ENCODE measurements at regions not wholly inside any gene's neighbourhood (a gene's known extent, or its start where the extent isn't known, plus 50 kb on each side); places are given as distances from the start of the nearest gene placed in this dataset.

DNA sequence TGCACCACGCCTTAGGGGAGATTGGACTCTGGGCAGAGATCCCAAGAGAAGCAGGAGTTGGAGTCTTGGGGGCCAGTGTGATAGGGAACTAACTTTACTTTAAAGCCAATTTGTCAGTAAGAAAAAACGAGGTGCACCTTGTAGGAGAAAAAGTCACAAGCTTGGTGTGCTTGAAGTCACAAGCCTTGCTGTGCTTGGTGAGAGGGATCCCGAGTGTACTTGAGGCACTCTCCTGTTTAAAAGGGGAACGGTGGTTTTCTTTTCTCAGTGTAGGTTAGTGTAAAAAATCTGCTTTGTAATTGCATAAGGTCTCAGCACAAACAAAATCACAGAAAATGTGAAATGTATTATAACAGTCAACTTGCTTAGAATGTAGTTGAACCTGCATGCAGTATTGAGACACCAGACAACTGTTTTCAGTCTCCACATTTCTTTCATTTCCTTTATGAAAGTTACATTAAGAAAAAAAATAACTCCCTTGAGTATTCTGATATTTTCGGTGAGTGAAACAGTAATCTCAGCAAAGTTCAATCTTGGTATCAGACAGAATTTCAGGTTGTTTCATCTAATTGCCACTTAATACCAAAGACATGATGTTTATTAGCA lies 111.1 kb upstream of the DUSP22 start:
- no peak for DNase-seq

DNA sequence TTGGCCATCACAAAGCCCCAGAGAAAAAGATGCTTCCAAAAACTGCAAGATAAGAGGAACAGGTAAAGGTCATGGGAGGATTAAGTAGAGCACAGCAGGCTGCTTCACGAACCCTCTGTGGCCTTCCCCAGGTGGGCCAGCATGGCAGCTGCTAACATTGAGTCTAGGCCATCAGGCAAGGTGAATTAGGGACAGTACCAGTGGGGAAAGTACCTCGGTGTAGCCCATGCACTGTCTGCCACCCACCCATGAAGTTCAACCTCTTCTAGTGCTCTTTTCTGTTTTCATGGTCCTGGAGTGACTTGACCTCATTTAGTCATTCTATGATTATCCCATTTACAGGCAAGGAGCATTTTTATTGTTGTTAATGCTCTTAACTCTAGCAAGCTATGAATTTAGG lies 108.6 kb upstream of the DUSP22 start:
- no peak for DNase-seq

DNA sequence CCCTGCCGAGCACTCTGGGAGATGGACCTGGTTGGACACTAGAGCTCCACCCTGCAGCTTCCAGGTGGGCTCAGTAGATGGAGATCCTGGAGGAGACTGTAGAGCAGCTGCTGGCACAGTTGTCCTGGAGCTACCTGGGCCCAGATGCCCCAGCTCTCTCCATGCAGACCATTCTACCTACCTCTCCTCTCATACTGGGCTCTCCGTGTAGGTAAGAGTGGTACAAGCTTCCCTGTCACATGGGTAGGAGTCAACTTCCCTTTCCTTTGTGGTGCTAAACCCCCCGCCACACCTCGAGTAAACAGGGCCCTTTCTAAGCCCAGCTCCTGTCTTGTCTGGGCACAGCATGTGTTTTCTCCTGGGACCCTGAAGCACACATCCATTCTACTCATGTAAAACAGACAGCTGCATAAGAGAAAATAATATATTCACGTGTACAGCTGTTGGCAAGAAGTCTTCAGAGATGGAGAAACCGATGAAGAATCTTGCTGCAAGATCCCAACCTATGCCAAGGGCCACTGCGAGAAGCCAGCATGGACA lies 108.1 kb upstream of the DUSP22 start:
- no peak for DNase-seq

DNA sequence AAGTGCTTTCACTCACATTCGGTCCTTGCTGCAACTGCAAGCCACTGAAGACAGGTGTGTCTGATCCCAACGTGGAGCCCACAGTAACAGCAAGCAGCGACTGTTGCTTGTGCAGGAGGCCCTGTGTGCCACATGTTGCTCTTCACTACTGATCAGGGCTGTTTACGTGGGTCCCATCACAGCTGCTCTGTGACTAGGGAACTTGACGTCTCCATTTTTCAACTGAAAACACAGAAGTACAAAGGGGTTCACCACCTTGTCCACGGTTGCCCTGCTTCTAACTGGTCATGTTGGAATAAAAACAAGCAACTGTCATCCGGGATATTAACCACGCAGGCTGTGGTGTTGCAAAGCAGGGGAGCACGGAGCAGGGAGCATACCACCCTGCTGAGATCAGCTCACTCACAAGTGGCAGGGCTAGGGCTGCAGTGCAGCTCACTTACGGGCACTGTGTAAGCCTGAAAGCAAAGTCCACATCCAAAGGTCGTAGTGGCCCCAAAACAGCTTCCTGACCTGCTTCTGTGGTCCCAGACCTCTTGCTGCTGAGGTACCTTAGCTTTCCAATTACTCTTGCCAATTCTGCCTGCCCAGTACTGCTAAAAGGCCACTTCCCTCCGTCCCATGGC lies 105.8 kb upstream of the DUSP22 start:
- DNase-seq = no peak

DNA sequence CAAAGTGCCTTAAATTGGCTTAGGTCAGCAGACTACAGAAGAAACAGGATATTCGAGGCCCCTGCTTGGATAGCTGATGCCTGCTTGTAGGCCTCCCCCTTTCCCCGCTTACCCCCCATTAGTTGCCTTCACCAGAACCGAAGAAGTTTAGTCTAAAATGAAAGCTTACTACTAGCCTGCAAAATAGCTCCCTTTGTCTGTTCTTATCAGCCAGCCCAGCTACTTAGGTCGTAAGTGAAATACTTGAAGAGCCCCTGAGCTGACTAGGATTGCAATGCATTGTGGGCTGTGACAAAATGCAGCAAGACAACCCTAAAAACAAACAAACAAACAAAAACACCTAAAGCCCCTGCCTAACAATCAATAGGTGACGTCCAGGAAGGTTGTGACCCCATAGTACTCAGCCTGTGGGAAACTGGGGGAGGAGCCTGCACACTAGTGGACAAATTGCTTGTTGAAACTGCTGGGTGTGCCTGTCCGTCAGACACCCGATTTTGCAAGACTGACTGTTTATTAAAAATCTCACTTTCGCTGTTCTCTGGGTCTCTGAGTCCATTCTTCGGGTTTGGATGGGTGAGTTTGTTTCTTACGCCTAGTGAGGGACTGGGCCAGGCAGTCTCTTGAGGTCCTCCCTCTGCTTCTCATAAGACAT lies 105.0 kb upstream of the DUSP22 start:
- DNase-seq = no peak

DNA sequence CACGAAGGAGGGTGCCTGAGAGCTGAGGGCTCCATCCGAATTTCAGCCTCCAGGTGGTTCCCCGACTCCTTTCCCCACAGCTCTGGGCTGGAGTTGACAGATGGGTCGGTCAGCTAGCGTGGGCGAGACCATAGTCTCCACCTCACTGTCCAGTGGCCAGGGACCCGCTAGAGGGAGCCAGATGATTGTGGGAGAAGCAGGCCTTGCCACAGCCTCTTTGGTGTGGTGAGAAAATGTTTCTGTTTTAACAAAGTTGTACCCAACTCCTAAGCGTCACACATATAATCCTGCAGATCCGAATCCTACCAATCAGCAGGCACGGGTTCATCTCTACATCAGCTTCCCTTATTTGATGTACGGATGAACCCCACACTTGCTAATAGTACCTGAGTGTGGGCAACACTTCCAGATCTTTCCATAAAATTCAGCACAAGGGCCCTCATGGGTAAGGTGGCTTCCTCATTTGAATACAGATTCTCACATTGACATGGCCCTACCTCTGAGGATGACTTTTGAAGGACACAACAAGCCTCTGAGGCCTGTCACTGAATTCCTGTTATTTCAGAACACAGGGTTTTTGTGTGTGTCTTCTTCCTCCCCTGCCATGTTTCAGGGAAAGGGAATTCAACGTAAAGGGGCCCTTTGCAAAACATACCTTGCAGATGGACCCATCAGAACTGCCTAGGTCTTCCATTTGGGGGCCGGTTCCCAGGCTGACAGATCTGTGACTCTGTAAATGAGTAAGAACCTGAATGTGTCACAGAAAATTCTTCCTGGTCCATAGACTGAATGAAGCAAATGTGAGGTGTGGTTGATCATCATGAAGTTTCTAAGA lies 103.2 kb upstream of the DUSP22 start:
- DNase-seq = peak; percentile 81

DNA sequence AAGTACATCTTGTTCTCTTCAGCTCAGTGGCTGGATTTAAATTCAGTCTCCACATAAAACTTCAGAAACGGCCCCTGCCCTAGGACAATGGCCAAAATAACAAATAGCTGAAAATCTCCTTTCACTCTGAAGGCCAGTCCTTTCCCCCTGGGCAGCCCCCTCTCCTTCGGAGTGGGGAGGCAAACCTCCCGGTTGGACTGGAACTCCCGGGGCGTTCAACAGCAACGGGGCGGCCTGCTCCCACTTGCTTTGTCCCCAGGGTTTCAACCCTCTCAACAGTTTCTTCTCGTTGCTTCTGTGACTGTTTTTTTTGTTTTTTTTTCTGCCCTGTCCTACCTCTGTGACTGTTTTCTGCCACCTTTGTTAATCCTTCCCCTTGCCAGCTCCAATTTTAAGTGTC lies 102.6 kb upstream of the DUSP22 start:
- DNase-seq = no peak

DNA sequence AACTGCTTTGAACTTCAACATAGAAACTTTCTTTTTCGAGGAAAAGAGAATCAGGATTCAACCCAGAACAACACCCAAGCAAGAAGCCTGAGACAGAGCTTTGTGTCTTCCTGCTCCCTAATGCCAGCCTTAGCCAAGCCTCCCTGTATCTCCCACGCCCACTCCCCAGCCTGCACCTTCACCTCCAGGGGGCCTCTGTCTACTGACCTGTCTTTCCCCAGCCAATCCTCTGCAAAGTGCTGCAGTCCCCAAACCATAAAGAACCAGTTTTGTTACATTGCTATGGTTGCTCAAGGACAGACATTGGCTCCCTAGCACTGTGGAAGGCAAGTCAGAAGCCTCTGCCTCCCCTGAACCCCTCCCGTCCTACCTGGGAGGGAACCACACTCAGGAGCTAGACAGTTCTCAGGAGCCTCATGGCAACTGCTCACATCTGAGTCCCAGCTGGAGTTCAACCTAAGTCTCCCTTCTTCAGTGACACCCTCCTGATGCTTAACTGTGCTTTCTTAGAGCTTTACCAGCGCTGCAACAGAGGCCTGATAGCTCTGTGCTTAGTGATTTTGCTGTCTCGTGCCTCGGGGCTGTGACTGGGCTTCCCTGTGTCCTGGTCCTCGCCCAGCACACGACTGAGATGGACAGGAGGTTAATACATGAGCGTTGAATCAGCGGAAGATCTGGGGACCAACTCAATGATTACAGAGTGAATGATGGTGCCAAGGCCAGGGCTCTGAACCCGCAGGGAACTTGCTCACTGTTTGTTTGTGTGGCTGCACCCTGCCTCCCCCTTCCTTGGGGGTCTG lies 101.5 kb upstream of the DUSP22 start:
- DNase-seq = no peak

DNA sequence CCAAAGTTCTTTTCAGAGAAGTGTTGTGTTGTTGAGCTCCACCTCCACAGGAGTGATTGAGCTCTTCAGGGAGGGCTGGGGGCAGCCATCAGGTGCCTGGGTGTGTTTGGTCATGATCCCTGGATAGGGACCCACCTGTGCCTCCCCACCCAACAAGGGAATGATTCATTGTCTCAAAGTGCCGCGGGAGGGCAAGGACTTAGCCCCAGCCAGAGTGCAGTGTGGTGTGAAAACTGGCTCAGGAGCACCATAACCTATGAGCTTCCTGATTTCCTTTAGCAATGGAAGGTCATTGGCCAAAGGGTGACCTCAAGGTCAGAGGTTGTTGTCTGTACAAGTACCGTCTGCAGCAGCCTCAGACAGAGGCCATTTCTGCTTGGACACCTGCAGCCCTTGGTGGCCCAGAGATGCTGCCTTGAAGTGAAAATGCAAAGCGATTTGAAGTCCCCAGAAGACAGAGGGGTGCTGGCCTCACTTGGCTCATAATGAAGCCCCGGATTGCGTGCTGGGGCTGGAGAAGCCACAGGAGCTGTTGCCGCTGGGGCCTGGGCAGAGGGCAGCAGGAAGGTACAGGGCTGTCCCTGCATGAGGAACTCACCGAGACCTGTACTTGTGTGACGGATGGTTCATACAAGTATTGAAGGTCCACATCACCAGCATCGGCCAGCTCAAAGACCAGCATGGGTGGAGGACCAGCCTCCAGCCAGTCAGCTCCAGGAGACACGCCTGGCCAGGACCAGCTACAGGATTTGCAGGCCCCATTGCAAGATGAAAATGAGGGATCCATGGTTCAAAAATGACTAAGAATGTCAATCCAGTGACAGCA lies 100.6 kb upstream of the DUSP22 start:
- no peak for DNase-seq

DNA sequence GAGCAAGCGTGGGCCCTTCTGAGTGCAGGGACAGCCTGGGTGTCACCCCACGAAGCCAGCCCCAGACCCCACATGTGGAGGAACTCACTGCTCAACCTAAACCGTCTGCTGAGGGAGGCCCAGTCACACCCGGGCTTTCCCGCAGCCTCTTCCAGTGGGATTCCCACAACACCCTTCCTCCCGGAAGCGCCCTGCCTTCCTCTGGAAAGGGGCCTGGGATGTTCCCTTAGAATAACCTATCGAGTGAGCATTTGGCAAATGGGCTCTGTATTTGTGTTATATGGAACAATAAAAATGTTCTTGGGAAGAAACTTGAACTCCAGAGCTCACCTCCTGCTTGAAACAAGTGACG lies 100.0 kb upstream of the DUSP22 start:
- no peak for DNase-seq

DNA sequence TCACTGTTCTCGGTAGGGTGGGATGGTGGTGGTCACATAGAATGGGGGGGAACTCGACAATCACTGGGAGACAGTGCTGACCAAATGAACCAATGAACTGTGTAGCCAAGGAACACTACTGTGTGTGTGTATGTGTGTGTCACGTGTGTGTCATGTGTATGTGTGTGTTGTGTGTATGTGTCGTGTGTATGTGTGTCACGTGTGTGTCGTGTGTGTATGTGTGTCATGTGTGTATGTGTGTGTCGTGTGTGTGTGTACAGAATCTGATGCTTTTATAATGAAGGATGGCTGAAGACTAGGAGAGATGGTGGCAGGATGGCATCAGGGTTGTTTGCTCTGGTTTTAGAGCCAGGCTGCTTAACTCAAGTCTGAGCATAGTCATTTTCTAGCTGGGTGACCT lies 99.1 kb upstream of the DUSP22 start:
- DNase-seq = no peak

DNA sequence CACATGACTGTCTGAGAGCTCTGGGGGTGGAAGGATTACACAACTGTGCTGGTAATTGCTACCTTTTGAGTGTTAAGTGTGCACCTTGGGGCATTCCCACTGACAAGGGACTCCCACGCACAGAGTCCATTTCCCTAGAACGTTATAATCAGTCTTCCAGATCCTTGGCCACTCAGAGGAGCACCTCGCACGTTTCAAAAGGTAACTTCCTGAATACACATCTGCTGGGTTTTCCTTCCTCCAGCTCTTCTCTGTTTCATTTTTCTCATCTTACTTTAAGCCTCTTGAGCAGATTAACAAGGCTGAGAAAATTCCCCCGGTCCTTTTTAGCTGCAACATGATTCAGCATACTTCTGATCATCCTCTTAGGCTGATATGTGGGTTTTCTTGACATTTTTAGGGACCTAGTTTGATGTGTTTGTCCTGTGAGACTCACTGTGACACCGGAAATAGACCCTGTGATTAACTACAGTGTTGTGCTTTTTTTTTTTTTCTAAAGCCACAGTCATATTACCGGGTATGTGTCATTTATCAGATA lies 98.4 kb upstream of the DUSP22 start:
- peak; percentile 47 for DNase-seq

DNA sequence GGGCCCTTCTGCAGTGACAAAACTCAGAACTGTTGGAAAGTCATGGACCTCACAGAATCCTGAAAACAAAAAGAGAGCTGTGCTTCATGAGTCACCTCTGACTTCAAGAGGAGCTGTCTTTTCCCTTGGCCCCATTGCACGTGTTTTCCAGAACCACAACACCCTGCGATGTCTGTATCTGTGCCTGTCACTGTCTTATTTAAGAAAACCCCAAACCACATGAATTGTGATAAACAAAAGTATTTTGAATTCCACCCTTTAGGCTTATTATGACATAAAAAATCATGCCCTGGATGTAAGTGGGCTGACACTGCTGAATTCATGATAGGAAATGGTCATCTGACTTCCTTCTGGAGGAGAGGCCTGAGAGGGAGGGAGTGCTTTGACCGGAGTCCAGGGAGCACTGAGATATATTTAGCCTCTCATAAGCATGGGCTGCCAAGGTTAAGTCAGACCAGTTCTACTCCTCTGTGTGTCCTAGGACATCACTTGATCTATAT lies 96.4 kb upstream of the DUSP22 start:
- DNase-seq = peak; percentile 73

DNA sequence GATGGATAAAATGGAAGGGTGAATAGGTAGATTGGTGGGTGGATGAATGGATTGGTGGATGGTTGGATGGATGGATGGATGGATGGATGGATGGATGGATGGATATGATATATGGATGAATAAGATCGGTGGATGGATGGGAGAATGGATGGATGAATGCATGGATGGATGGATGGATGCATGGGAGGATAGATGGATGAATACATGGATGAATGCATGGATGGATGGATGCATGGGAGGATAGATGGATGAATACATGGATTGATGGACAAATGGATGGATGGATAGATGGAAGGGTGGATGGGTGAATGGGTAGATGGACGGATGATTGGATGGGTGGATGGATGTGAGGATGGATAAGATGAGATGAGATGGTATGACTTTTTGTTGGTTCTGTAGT lies 95.7 kb upstream of the DUSP22 start:
- DNase-seq = no peak

DNA sequence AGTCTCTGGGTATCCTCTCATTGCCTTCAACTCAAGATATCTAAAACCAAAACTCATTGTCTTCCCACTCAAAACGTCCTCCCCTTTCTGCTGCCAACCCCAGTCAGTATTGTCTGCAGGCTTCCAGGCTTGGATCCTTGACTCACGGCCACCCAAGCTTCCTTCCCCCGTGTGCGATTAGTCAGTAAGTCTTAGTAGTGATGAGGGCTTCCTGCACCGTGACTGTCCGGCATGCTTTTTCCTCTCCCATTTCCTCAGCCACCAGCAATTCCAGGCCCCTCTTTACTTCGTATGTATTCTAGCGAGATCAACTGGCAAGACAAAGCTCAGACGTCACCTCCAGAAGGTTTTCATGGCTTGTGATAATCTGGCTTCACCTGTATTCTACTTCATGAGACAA lies 88.6 kb upstream of the DUSP22 start:
- no peak for DNase-seq

DNA sequence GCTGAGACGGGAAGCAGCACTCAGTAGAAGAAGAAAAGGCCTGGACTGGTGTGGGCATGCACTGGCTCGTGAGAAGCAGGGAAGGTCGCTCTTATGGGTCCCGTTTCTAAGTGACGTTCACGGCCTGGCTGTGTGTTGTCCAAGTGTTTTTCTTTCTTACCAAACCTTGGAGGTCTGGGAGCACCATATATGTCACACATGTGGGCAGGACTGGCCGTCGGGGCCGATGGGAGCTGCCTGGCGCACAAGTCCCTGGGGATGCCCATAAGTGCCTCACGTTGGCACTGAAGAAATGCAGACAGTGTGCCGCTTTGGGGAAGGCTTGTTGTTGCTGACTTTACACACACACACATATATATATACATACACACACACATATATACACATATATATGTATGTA lies 86.0 kb upstream of the DUSP22 start:
- DNase-seq = no peak

DNA sequence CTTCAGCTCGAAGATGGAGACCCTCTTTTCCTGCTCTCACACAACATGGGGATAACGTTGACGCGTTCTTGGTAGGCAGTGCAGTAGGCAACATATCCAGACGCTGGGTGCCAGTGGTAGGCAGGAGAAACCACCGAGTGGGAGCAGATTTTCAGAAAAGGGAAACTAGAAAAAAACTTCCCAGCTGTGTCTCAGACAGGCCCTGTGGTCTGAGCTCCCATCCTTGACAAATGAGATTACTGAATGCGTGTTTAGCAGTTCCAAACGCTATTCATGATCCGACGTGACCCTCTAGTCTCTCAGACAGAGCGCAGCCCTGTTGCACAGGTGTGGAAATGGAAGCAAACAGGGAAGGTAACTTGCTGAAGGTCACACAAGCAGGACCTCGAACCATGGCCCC lies 83.9 kb upstream of the DUSP22 start:
- DNase-seq = no peak

DNA sequence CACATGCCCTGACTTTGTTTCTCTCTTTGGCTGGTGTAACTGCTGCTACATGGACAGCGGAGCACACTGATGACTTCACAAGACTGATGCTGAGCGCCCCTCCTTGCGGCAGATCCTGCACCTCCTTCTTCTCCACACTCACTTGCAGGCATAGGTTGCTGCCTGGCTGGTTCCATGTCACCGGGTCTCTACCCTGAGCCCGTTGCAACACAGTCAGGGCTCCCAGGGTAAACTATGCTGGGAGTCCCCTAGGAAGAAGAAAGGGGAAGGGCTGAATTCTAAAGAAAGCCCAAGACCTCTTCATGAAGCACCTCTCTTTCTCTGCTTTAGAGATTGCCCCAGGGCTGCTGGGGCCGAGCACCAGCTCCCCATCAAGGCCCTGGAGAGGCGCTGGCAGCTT lies 83.3 kb upstream of the DUSP22 start:
- DNase-seq = no peak

DNA sequence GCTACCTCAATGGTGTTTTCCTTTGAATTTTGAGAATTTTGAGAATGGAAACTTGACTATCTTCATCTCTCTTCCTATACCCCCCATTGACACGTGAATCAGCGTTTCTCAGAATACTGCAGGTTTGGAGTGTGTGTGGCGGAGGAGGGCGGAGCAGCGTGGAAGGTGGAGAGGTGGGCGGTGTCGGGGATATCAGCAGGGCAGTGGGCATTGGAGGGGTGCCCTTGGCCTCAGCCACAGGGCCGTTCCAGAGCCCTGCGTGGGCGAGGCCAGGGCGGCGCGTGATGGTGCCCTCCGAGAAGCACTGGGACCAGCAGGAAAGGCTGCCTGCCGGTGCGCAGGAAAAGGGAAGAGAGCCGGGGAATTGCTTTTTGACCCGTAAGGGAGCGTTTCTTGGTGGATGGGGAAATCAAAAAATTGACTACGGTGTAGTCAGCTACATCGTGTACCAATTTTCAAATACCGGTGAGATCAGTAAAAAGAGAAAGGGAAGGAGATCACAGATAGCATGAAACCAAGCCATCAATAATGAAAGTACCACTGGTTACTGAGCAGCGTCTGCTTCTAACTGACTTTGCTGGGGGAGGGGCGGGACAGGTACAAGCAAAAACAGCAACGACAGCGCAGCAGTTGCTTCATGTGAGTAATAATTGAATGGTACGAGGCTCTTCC lies 82.7 kb upstream of the DUSP22 start:
- DNase-seq = peak; percentile 79

DNA sequence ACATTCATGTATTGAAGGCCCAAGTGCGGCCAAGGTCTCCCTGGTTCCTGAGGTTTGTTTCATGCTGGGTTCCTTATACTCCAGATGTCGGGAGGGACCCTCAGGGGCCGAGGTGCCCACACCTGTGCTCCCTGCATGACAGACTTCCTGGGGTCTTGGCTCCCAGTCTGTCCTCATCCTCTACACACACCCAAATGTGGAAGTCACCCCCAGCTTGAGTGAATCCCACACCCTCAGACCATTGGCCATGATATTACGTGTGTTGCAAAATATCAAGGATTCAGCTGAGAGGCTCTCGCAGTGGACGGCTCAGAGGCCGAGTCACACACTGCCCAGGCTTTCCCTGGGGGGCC lies 82.2 kb upstream of the DUSP22 start:
- DNase-seq = no peak
